ENCODE measurements at regions not wholly inside any gene's neighbourhood (a gene's known extent, or its start where the extent isn't known, plus 50 kb on each side); places are given as distances from the start of the nearest gene placed in this dataset.
A peak's percentile ranks its signal among the peaks of the same experiment; 100 is the strongest.

DNA sequence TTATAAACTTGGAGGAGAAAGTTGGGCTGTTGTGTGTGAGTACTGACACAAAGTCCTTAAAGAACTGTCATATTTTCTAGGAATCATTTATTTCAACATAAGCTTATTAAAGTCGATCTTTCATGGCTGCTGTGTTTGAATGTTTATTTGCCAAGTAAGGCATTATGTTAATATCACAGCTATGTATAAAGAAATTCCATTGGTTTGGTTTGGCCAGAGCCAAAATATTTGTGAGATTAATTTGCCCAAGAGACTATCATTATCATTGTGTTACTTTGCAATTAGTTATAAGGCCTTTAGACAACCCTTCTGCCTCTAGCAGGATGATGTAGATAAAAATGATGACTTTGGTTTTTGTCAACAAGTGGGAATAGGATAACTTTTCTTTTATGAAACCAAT, 240.6 kb upstream of the NT5C1B start:
- no peaks in the 10 kb centered on the region for H3K9me3 ChIP-seq
- DNase-seq (no peak), ATAC-seq (no peak)
- no peaks in the 10 kb centered on the region for H3K27me3 ChIP-seq
- intact Hi-C loops (cut with DNase I) = no loop called here
- TF ChIP-seq, protein P1, sequence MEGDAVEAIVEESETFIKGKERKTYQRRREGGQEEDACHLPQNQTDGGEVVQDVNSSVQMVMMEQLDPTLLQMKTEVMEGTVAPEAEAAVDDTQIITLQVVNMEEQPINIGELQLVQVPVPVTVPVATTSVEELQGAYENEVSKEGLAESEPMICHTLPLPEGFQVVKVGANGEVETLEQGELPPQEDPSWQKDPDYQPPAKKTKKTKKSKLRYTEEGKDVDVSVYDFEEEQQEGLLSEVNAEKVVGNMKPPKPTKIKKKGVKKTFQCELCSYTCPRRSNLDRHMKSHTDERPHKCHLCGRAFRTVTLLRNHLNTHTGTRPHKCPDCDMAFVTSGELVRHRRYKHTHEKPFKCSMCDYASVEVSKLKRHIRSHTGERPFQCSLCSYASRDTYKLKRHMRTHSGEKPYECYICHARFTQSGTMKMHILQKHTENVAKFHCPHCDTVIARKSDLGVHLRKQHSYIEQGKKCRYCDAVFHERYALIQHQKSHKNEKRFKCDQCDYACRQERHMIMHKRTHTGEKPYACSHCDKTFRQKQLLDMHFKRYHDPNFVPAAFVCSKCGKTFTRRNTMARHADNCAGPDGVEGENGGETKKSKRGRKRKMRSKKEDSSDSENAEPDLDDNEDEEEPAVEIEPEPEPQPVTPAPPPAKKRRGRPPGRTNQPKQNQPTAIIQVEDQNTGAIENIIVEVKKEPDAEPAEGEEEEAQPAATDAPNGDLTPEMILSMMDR (IDR thresholded peaks at IDR 0.05) = no peak
- no peak overlapping the region for H3K4me3 ChIP-seq
- peaks cover 9% of the 10 kb centered on the region for H3K4me1 ChIP-seq
- H3K27ac ChIP-seq = no peak overlapping the region
- H3K36me3 ChIP-seq = no peaks in the 10 kb centered on the region

GRCh38 chr2:18829251-18829902, 240.0 kb upstream of the NT5C1B start:
- Histone ChIP-seq H3K9me3 (no peaks in the 10 kb centered on the region), H3K4me3 (no peak overlapping the region), H3K27ac (no peak overlapping the region), H3K27me3 (no peaks in the 10 kb centered on the region), H3K4me1 (peaks cover 9% of the 10 kb centered on the region), H3K36me3 (no peaks in the 10 kb centered on the region)
- DNase-seq (no peak), ATAC-seq (no peak)
- TF ChIP-seq, protein P1 (IDR thresholded peaks at IDR 0.05) = no peak
- intact Hi-C loops (cut with DNase I) = no loop called here

DNA sequence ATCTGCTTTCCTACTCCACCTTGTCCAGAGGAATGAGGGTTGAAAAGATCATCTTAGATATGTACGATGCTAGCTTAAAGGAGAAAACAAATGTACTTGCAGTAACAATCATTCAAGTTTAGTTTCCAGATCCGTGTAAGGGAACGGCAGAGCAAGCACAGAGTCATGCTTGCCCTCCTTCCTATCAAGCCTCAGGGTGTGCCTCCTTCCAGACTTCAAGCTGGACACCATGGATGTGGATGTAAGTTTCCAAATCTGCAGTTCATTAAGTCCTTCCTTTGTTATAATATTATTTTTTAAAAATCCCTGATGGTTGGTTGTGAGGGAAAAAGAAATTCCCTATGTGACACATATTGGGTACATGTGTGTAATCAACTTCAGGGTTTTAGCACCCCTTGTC, 238.9 kb upstream of the NT5C1B start:
- Histone ChIP-seq H3K4me3 (no peak overlapping the region), H3K9me3 (no peaks in the 10 kb centered on the region), H3K27ac (no peak overlapping the region), H3K27me3 (no peaks in the 10 kb centered on the region), H3K4me1 (peaks cover 9% of the 10 kb centered on the region), H3K36me3 (no peaks in the 10 kb centered on the region)
- TF ChIP-seq, protein P1 (IDR thresholded peaks at IDR 0.05) = no peak
- intact Hi-C loops (cut with DNase I) = no loop called here
- no peak for ATAC-seq
- DNase-seq = no peak

GRCh38 chr2:18825838-18826237, 236.5 kb upstream of the NT5C1B start:
- DNase-seq (no peak), ATAC-seq (no peak)
- Histone ChIP-seq H3K36me3 (no peaks in the 10 kb centered on the region), H3K27me3 (no peaks in the 10 kb centered on the region), H3K4me3 (no peak overlapping the region), H3K9me3 (no peaks in the 10 kb centered on the region), H3K4me1 (peaks cover 9% of the 10 kb centered on the region), H3K27ac (no peak overlapping the region)
- intact Hi-C loops (cut with DNase I) = no loop called here
- TF ChIP-seq, protein P1 (IDR thresholded peaks at IDR 0.05) = no peak

GRCh38 chr2:18824915-18825314, 235.5 kb upstream of the NT5C1B start:
- Histone ChIP-seq H3K27me3 (no peaks in the 10 kb centered on the region), H3K4me1 (peaks cover 9% of the 10 kb centered on the region), H3K9me3 (no peaks in the 10 kb centered on the region), H3K4me3 (no peak overlapping the region), H3K27ac (no peak overlapping the region), H3K36me3 (no peaks in the 10 kb centered on the region)
- TF ChIP-seq, protein P1 (IDR thresholded peaks at IDR 0.05) = no peak
- no peak for DNase-seq
- intact Hi-C loops (cut with DNase I) = no loop called here
- no peak for ATAC-seq

GRCh38 chr2:18824325-18824790, 235.0 kb upstream of the NT5C1B start:
- TF ChIP-seq, protein P1 (IDR thresholded peaks at IDR 0.05) = no peak
- Histone ChIP-seq H3K4me3 (no peak overlapping the region), H3K36me3 (no peaks in the 10 kb centered on the region), H3K9me3 (no peaks in the 10 kb centered on the region), H3K27me3 (no peaks in the 10 kb centered on the region), H3K27ac (no peak overlapping the region), H3K4me1 (peaks cover 4% of the 10 kb centered on the region)
- DNase-seq = no peak
- ATAC-seq = peak; percentile 36
- intact Hi-C loops (cut with DNase I) = no loop called here

Data from upper lobe of right lung (tissue), 1 donor.